Astrocyte (in vitro differentiated cells and primary cell): ENCODE measurements at regions not wholly inside any gene's neighbourhood (a gene's known extent, or its start where the extent isn't known, plus 50 kb on each side); places are given as distances from the start of the nearest gene placed in this dataset.

Experiments
- EZH2 ChIP-seq: IDR thresholded peaks from 2 replicates; pipeline ENCODE4 v1.6.1; 2012; ENCODE audit warnings: mild to moderate bottlenecking, low read length, inconsistent platforms; ENCODE audit not compliant: insufficient read depth
- TF ChIP-seq, protein P1 (sequence below): IDR thresholded peaks from 2 replicates; pipeline ENCODE4 v1.5.1; 2011; ENCODE audit warnings: low read depth, mild to moderate bottlenecking, inconsistent platforms, low read length, moderate library complexity; ENCODE audit not compliant: insufficient read depth

DNA sequence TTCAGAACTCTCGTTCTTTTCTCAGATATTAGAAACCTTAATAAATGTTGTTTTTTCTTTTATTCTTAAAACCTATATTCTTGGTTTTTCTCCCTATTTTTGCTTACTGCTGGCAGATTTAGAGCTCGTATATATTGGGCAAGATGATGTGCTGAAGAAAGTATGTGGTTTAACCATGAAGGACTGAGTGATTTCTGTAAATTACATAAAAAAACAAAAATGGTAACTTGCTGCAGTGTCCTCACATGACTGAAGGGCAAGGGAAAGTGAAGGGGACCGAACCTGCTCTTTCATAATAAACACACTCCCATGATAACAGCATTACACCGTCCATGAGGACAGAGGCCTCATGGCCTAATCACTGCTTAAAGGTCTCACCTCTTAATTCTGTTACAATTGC lies 393.8 kb upstream of the ZNF608 start:
- TF ChIP-seq, protein P1, sequence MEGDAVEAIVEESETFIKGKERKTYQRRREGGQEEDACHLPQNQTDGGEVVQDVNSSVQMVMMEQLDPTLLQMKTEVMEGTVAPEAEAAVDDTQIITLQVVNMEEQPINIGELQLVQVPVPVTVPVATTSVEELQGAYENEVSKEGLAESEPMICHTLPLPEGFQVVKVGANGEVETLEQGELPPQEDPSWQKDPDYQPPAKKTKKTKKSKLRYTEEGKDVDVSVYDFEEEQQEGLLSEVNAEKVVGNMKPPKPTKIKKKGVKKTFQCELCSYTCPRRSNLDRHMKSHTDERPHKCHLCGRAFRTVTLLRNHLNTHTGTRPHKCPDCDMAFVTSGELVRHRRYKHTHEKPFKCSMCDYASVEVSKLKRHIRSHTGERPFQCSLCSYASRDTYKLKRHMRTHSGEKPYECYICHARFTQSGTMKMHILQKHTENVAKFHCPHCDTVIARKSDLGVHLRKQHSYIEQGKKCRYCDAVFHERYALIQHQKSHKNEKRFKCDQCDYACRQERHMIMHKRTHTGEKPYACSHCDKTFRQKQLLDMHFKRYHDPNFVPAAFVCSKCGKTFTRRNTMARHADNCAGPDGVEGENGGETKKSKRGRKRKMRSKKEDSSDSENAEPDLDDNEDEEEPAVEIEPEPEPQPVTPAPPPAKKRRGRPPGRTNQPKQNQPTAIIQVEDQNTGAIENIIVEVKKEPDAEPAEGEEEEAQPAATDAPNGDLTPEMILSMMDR = no peak
- no peak for TF ChIP-seq EZH2
